ENCODE measurements at regions not wholly inside any gene's neighbourhood (a gene's known extent, or its start where the extent isn't known, plus 50 kb on each side); places are given as distances from the start of the nearest gene placed in this dataset.

GRCh38 chr12:86741531-86741930 lies 485.3 kb upstream of the MGAT4C start:
- Histone ChIP-seq H3K9me2 (ENCODE audit: insufficient read depth, low read length) (no peaks in the 10 kb centered on the region), H4K20me1 (ENCODE audit: insufficient read depth) (no peaks in the 10 kb centered on the region), H3K9ac (ENCODE audit: low read length) (no peak overlapping the region), H3K27ac (ENCODE audit: low read length) (no peak overlapping the region), H3K4me3 (ENCODE audit: low read length) (no peak overlapping the region), H3K4me2 (ENCODE audit: low read length) (no peak overlapping the region), H3F3A (ENCODE audit: insufficient read depth, low read length, poor library complexity, severe bottlenecking) (no peaks in the 10 kb centered on the region), H3K9me3 (ENCODE audit: low read length) (no peaks in the 10 kb centered on the region), H3K27me3 (ENCODE audit: insufficient read depth, low read depth, low read length) (no peaks in the 10 kb centered on the region), H3K36me3 (ENCODE audit: insufficient read depth, low read length) (no peaks in the 10 kb centered on the region), H3K79me2 (replicated peaks; ENCODE audit: insufficient read depth, low read length) (no peaks in the 10 kb centered on the region), H2AFZ (ENCODE audit: low read depth, low read length) (no peak overlapping the region)
- no peak for TF ChIP-seq POLR2AphosphoS5 (IDR thresholded peaks at IDR 0.05)
- no peak for TF ChIP-seq TAF1 (IDR thresholded peaks at IDR 0.05; ENCODE audit: low read depth)
- no peak for TF ChIP-seq SMC3 (conservative IDR thresholded peaks at IDR 0.05; ENCODE audit: poor library complexity)
- no peak for TF ChIP-seq CTCF (IDR thresholded peaks at IDR 0.05; ENCODE audit: poor library complexity, severe bottlenecking)
- TF ChIP-seq RAD21 (conservative IDR thresholded peaks at IDR 0.05): no peak

GRCh38 chr12:86735851-86736250 lies 479.7 kb upstream of the MGAT4C start:
- Histone ChIP-seq H3F3A (ENCODE audit: insufficient read depth, low read length, poor library complexity, severe bottlenecking) (no peaks in the 10 kb centered on the region), H4K20me1 (ENCODE audit: insufficient read depth) (no peaks in the 10 kb centered on the region), H3K9ac (ENCODE audit: low read length) (no peak overlapping the region), H3K9me3 (ENCODE audit: low read length) (no peaks in the 10 kb centered on the region), H3K27me3 (ENCODE audit: insufficient read depth, low read depth, low read length) (no peaks in the 10 kb centered on the region), H3K9me2 (ENCODE audit: insufficient read depth, low read length) (no peaks in the 10 kb centered on the region), H3K4me2 (ENCODE audit: low read length) (no peak overlapping the region), H3K4me3 (ENCODE audit: low read length) (no peak overlapping the region), H3K27ac (ENCODE audit: low read length) (no peak overlapping the region), H3K79me2 (replicated peaks; ENCODE audit: insufficient read depth, low read length) (no peaks in the 10 kb centered on the region), H2AFZ (ENCODE audit: low read depth, low read length) (no peak overlapping the region), H3K36me3 (ENCODE audit: insufficient read depth, low read length) (no peaks in the 10 kb centered on the region)
- no peak for TF ChIP-seq REST (IDR thresholded peaks at IDR 0.05; ENCODE audit: borderline replicate concordance)

- Histone ChIP-seq H3K79me2 (replicated peaks; ENCODE audit: insufficient read depth, low read length) (no peaks in the 10 kb centered on the region), H4K20me1 (ENCODE audit: insufficient read depth) (no peaks in the 10 kb centered on the region), H3K4me3 (ENCODE audit: low read length) (no peak overlapping the region), H3K27ac (ENCODE audit: low read length) (no peak overlapping the region), H3K9me2 (ENCODE audit: insufficient read depth, low read length) (no peaks in the 10 kb centered on the region), H3K27me3 (ENCODE audit: insufficient read depth, low read depth, low read length) (no peaks in the 10 kb centered on the region), H3K4me2 (ENCODE audit: low read length) (no peak overlapping the region), H3K9me3 (ENCODE audit: low read length) (no peaks in the 10 kb centered on the region), H2AFZ (ENCODE audit: low read depth, low read length) (no peak overlapping the region), H3K36me3 (ENCODE audit: insufficient read depth, low read length) (no peaks in the 10 kb centered on the region), H3F3A (ENCODE audit: insufficient read depth, low read length, poor library complexity, severe bottlenecking) (no peaks in the 10 kb centered on the region), H3K9ac (ENCODE audit: low read length) (no peak overlapping the region)
- no peak for TF ChIP-seq TAF1 (IDR thresholded peaks at IDR 0.05; ENCODE audit: low read depth)
- TF ChIP-seq RAD21 (conservative IDR thresholded peaks at IDR 0.05): no peak
- TF ChIP-seq MXI1 (conservative IDR thresholded peaks at IDR 0.05; ENCODE audit: poor library complexity, severe bottlenecking): no peak
- no peak for TF ChIP-seq POLR2AphosphoS5 (IDR thresholded peaks at IDR 0.05)
These were observed 478.9 kb upstream of the MGAT4C start for GRCh38 chr12:86735072-86735471.

Data from neural cell (in vitro differentiated cells).